ENCODE measurements at regions not wholly inside any gene's neighbourhood (a gene's known extent, or its start where the extent isn't known, plus 50 kb on each side); places are given as distances from the start of the nearest gene placed in this dataset.
"Not testable (repeated sequence)": the region's sequence is repeated elsewhere in the genome, so short reads cannot be mapped to it uniquely, and the experiment has no call there.

DNA sequence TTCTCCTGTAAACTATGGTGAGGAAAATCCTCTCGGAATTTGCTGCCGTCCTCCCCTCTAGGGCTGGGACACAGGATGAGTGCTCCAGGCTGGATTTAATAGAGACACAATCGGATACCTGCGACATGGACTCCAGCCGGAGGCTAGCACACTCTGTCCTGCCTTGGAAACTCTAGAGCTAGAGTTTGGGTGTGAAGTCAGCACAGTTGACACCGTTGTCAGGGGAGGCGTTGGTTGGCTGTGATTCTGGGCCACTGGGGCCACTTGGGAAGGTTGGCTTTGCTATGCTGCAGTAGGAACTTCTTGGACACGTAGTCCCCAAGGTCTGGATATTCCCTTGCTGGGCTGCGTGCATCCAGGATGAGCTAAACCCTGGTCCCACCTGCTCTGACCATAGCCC, 169.4 kb downstream of the NRN1 start:
- no peak overlapping the region for H3K4me3 ChIP-seq (ENCODE audit: low read depth, low read length)
- TF ChIP-seq, protein P1, sequence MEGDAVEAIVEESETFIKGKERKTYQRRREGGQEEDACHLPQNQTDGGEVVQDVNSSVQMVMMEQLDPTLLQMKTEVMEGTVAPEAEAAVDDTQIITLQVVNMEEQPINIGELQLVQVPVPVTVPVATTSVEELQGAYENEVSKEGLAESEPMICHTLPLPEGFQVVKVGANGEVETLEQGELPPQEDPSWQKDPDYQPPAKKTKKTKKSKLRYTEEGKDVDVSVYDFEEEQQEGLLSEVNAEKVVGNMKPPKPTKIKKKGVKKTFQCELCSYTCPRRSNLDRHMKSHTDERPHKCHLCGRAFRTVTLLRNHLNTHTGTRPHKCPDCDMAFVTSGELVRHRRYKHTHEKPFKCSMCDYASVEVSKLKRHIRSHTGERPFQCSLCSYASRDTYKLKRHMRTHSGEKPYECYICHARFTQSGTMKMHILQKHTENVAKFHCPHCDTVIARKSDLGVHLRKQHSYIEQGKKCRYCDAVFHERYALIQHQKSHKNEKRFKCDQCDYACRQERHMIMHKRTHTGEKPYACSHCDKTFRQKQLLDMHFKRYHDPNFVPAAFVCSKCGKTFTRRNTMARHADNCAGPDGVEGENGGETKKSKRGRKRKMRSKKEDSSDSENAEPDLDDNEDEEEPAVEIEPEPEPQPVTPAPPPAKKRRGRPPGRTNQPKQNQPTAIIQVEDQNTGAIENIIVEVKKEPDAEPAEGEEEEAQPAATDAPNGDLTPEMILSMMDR (IDR thresholded peaks at IDR 0.05; ENCODE audit: insufficient read depth, low read depth, low read length, missing control alignments) = no peak
- DNase-seq (ENCODE audit: low read depth) = no peak

DNA sequence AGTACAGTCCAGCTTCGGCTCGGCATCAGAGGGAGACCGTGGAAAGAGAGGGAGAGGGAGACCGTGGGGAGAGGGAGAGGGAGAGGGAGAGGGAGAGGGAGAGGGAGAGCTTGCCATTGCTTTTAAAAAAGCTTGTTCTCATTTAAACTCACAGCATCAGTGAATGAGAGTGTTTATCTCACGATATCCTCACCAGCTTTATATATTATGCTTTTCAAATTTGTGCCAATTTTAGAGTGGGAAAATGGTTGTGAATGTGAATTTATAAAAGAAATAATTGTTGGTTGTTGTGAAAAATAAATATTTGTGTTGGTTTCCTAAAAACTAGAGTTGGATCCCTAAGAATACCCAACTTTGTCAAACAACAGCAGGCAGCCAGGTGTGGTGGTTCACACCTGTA, 170.1 kb downstream of the NRN1 start:
- H3K4me3 ChIP-seq (ENCODE audit: low read depth, low read length); DNase-seq (ENCODE audit: low read depth): not testable (repeated sequence)

DNA sequence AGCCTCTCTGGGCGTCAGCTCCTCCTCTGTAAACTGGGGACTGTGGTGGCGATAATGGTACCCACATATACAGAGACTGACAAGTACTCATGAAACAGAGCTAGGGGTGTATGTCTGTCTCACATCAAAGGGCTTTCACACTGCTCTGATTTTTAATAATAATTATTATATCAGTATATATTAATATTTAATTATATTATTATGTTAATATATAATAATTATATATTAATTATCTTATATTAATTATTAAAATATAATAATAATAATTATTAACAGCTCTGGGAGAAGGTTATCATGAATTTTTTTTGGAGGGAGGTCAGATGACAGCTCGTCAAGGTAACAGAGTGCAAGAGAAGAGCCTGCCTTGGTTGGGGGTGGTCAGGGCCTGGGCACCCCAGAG, 173.6 kb downstream of the NRN1 start:
- no peak for DNase-seq (ENCODE audit: low read depth)
- no peak overlapping the region for H3K4me3 ChIP-seq (ENCODE audit: low read depth, low read length)
- TF ChIP-seq, protein P1 (IDR thresholded peaks at IDR 0.05; ENCODE audit: insufficient read depth, low read depth, low read length, missing control alignments) = no peak

DNA sequence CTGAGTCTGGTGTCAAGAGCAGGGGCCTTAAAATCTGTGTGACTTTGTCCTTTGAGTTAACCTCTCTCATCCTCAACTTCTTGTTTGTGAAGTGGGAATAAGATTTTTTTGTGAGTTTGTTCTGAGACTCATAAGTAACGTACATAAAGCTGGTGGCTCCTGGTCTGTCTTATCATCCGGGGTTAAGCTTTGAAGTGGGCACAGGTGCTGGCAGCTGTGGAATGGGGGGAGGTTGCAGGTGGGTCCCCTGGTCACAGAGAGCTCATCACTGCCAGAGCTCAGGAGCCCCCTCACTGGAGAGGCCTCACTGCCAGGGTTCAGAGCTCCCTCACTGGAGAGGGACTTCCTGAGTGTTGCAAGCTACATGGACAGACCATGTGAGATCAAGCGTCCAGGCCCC, 174.1 kb downstream of the NRN1 start:
- no peak overlapping the region for H3K4me3 ChIP-seq (ENCODE audit: low read depth, low read length)
- TF ChIP-seq, protein P1 (IDR thresholded peaks at IDR 0.05; ENCODE audit: insufficient read depth, low read depth, low read length, missing control alignments) = no peak
- DNase-seq (ENCODE audit: low read depth) = no peak

DNA sequence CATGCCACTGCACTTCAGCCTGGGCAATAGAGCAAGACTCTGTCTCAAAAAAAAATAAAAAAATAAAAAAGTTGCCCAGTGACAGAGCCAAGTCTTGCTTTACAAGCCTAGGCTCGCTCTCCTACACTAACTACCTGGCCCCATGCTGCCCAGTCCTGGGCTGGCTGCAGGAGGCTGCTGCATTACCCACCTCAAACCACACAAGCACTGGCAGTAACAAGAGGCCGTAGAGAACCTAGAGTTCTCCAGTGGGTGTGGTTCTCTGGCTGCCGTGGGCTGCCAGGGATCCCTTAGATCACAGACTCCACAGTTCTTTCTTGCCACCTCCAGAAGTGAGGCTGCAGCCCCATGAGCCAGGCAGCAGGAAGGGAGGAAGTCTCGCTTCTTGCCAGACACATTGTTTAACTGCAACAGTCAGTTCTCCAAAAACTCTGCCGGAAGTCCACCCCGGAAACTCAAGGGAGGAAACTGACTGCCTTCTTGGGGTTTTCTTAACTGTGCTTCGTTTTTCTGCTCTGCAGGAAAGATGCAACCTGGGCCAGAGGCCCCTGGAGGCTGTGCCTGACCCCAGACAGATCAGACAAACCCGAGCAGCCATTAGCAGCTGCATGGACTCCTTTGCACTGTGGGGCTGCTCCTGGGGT, 175.4 kb downstream of the NRN1 start:
- peak; percentile 75 for DNase-seq (ENCODE audit: low read depth)
- H3K4me3 ChIP-seq (ENCODE audit: low read depth, low read length) = not testable (repeated sequence)

DNA sequence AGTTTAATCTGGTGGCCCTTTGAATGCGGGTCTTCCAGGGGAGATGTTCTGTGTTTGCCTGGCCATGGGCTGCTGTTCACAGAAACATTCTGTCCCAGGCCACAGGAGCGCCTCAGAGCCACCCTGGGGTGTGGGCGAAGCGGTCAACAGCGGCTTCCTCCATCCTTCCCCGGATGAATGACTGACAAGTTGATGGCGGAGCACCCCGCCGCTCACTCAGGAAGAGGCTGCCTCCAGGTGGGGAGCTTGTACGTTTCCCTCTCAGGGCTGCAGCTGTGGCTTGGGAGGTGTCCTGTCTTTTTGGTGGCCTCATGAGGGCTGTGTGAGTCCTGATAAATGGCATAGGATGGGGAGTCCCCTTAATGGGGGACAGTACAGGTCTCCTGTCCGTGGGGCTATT, 178.4 kb downstream of the NRN1 start:
- no peak overlapping the region for H3K4me3 ChIP-seq (ENCODE audit: low read depth, low read length)
- no peak for DNase-seq (ENCODE audit: low read depth)
- TF ChIP-seq, protein P1 (IDR thresholded peaks at IDR 0.05; ENCODE audit: insufficient read depth, low read depth, low read length, missing control alignments) = no peak

DNA sequence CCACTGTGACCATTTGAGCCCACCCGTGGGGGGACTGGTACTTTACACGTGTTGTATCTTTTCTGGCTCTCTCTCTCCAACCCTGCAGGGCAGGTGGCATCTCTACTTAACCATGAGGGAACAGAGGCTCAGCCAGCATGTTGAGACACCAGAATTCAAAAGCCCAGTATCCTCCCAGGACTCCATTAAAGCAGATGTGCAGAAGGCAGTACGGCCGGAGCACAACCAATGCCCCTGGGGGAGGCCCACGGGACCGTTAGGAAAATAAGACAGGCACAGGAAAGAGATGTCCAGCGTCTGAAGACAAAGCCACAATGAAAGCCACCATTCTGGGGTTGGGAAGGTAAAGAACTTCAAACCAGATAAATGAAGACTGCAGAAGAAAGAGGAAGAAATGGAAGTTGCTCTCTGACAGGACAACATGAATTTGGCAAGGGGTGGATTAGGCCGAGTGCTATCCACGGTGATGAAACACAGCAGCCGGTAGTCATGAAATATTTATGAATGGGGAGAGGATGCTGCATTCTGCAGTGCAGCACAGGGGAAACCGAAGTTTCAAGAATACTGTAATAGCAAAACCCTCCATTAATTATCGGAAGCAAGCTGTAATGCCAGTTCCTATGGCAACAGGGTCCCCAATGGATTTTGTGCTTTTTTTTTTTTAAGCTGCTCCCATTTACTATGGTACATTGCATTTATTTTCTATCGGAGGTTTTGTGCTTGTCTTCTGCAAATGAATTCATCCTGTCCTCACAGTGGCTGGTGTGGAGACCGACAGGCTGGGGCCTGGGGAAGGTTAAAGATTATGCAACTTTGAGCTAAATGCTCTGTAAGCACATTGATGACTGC, 179.4 kb downstream of the NRN1 start:
- no peak for DNase-seq (ENCODE audit: low read depth)
- H3K4me3 ChIP-seq (ENCODE audit: low read depth, low read length) = no peak overlapping the region
- TF ChIP-seq, protein P1 (IDR thresholded peaks at IDR 0.05; ENCODE audit: insufficient read depth, low read depth, low read length, missing control alignments) = no peak

DNA sequence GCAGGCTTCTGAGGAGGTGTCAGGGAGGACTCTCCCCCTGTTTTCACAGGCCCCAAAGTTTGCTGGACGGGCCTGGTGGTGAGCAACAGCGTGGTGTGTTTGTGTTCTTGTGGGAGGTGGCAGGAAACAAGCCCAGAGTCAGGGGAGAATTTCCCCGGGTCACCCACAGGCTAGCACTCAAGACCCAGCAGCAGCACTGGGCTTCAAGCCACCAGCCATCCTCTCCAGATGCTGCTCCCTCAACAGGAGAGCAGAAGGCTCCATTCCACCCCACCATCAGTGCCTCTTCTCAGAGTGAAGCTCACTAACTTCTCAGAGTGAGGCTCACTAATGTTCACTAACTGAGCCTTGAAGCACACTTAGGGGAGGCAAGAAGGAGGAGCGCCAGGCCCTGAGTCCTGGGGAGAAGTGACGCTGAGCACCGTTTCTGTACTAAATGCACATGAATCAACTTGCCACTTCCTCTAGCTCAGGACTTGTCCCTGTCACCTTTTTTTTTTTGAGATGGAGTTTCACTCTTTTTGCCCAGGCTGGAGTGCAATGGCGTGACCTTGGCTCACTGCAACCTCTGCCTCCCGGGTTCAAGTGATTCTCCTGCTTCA, 182.2 kb downstream of the NRN1 start:
- H3K4me3 ChIP-seq (ENCODE audit: low read depth, low read length); DNase-seq (ENCODE audit: low read depth): not testable (repeated sequence)

All from GM12865 (cell line).